ENCODE measurements at regions not wholly inside any gene's neighbourhood (a gene's known extent, or its start where the extent isn't known, plus 50 kb on each side); places are given as distances from the start of the nearest gene placed in this dataset.

GRCh38 chr14:86203843-86204242 lies 673.9 kb downstream of the FLRT2 start (continued):
- TF ChIP-seq ZBTB40 (IDR thresholded peaks at IDR 0.05) (no peak), ZBTB40 (CRISPR knock-in tag; IDR thresholded peaks at IDR 0.05) (no peak), JDP2 (CRISPR knock-in tag; IDR thresholded peaks at IDR 0.05; ENCODE audit: borderline replicate concordance) (no peak), ZNF333 (CRISPR knock-in tag; IDR thresholded peaks at IDR 0.05; ENCODE audit: borderline replicate concordance) (no peak), ZNF574 (CRISPR knock-in tag; IDR thresholded peaks at IDR 0.05) (no peak), NCOA2 (CRISPR knock-in tag; IDR thresholded peaks at IDR 0.05) (no peak), GTF2F1 (IDR thresholded peaks at IDR 0.05; ENCODE audit: low read length) (no peak), ZNF451 (CRISPR knock-in tag; IDR thresholded peaks at IDR 0.05) (no peak), RBFOX2 (IDR thresholded peaks at IDR 0.05; ENCODE audit: low read depth, low read length) (no peak), ZNF468 (CRISPR knock-in tag; IDR thresholded peaks at IDR 0.05) (no peak), ZNF569 (CRISPR knock-in tag; IDR thresholded peaks at IDR 0.05; ENCODE audit: borderline replicate concordance) (no peak), ATF4 (CRISPR knock-in tag; IDR thresholded peaks at IDR 0.05) (no peak), THAP8 (CRISPR knock-in tag; IDR thresholded peaks at IDR 0.05; ENCODE audit: borderline replicate concordance) (no peak), UBTF (CRISPR knock-in tag; IDR thresholded peaks at IDR 0.05) (no peak)
